Astrocyte (in vitro differentiated cells and primary cell): ENCODE measurements at regions not wholly inside any gene's neighbourhood (a gene's known extent, or its start where the extent isn't known, plus 50 kb on each side); places are given as distances from the start of the nearest gene placed in this dataset.

Experiments
- EZH2 ChIP-seq: IDR thresholded peaks from 2 replicates; pipeline ENCODE4 v1.6.1; 2012; ENCODE audit warnings: mild to moderate bottlenecking, low read length, inconsistent platforms; ENCODE audit not compliant: insufficient read depth
- TF ChIP-seq, protein P1 (sequence below): IDR thresholded peaks from 2 replicates; pipeline ENCODE4 v1.5.1; 2011; ENCODE audit warnings: low read depth, mild to moderate bottlenecking, inconsistent platforms, low read length, moderate library complexity; ENCODE audit not compliant: insufficient read depth

DNA sequence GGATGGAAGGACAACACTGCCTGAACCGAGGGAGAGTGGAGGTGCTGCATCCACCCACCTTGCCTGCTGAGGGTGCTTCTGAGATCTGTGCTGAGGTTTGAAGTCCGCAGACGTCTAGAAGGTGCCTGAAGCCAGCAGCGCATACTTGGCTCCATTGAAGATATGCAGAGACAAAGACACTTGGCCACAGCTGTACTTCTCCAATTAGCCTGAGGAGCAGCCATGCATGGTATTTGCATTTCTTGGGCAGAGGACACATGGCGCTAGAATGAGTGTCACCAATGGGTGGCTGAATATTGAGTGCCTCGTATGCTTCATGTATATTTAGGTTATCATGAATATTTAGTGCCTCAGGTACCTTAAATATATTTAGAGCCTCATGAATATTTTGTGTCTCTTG is 128.7 kb upstream of the ATP6AP2 start:
- TF ChIP-seq, protein P1, sequence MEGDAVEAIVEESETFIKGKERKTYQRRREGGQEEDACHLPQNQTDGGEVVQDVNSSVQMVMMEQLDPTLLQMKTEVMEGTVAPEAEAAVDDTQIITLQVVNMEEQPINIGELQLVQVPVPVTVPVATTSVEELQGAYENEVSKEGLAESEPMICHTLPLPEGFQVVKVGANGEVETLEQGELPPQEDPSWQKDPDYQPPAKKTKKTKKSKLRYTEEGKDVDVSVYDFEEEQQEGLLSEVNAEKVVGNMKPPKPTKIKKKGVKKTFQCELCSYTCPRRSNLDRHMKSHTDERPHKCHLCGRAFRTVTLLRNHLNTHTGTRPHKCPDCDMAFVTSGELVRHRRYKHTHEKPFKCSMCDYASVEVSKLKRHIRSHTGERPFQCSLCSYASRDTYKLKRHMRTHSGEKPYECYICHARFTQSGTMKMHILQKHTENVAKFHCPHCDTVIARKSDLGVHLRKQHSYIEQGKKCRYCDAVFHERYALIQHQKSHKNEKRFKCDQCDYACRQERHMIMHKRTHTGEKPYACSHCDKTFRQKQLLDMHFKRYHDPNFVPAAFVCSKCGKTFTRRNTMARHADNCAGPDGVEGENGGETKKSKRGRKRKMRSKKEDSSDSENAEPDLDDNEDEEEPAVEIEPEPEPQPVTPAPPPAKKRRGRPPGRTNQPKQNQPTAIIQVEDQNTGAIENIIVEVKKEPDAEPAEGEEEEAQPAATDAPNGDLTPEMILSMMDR, result no peak
- no peak for TF ChIP-seq EZH2
